ENCODE measurements at regions not wholly inside any gene's neighbourhood (a gene's known extent, or its start where the extent isn't known, plus 50 kb on each side); places are given as distances from the start of the nearest gene placed in this dataset.
"Not testable (repeated sequence)": the region's sequence is repeated elsewhere in the genome, so short reads cannot be mapped to it uniquely, and the experiment has no call there.

GRCh38 chr13:63843766-63844699 is 2428.4 kb upstream of the PCDH20 start:
- no peak for DNase-seq

DNA sequence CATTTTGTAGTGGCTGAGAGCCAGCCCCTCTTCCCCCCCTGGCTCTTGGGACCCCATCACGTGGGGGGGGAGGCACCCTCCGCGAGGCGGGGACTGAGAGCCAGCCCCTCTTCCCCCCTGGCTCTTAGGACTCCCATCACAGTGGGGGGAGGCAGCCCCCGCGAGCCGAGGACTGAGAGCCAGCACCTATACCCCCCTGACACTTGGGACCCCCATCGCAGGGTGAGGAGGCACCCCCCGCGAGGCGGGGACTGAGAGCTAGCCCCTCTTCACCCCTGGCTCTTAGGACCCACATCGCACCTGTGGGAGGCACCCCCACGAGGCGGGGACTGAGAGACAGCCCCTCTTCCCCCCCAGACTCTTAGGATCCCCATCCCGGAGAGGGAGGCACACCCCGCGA is 2426.5 kb upstream of the PCDH20 start:
- DNase-seq = no peak

- no peak for DNase-seq
These were observed 2425.1 kb upstream of the PCDH20 start for GRCh38 chr13:63840551-63841421.

GRCh38 chr13:63838366-63839110 is 2422.9 kb upstream of the PCDH20 start:
- DNase-seq = no peak

GRCh38 chr13:63837701-63838100 is 2422.1 kb upstream of the PCDH20 start:
- not testable (repeated sequence) for DNase-seq

DNA sequence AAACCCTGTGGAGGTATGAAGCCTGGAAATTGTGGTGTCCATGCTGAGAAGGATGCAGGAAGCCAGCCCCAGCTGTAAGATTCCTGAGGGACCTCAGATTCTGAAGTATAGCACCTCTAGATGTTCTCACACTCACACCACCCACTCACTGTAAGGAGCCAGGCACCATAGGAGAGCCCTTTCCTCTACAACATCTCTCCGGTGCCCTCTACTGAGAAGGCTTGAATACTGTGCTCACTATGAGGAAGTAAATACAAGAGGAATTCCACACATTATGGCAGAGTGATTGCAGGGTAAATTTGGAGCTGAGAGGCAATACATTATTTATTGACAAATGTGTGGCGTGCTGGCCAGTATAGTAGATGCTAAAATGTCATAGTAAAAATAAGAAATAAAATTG is 2414.0 kb upstream of the PCDH20 start:
- DNase-seq = not testable (repeated sequence)

GRCh38 chr13:63821785-63822184 is 2406.1 kb upstream of the PCDH20 start:
- DNase-seq = not testable (repeated sequence)

DNA sequence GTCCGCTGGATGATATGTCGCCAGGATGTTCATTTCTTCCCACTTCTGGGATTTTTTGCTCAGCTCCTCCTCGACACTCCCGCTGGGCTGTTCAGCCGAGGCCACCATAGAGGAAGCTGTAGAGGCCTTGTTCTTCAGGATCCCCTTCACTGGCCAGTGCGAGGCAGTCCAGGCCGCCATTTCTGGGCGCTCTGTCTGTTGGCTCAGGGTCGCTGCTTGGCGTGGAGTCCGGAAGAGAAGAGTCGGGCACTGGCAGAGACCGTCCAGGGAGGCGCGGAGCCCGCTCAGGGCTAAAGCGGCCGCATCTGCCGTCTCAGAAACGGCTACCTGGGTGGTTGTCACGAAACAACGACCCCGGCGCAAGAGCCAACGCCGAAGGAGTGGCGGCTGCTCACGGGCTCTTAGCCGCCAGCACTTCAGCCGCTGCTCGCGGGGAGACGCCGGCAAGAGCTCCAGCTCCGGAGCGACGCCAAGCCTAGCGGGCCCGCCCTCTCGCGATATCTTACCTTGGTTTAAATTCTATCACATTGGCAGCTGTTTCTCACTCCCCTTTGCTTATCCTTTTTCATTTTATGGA is 2395.9 kb upstream of the PCDH20 start:
- not testable (repeated sequence) for DNase-seq

GRCh38 chr13:63791134-63791533 is 2375.5 kb upstream of the PCDH20 start:
- not testable (repeated sequence) for DNase-seq

- no peak for DNase-seq
These were observed 2358.5 kb upstream of the PCDH20 start for GRCh38 chr13:63774133-63774532.

DNA sequence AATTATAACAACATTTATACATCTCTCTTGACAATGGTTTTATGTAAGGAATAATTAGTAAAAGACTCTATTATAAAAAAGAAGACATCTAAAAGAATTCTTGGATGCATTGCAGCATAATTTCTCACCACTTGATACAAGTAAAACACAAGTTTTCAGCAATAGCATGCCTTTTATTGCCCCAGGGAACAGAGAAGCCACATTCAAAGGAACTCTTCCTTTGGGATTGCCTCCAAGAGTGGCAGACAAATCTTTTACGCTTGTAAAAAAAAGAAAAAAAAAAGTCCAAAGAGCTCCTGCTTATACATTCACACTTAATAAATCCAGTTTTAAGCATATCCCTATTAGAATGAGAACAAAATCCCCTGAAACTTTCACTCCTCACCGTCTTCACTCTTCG is 2357.8 kb upstream of the PCDH20 start:
- no peak for DNase-seq

- DNase-seq = not testable (repeated sequence)
These were observed 2342.0 kb upstream of the PCDH20 start for GRCh38 chr13:63757683-63758082.

DNA sequence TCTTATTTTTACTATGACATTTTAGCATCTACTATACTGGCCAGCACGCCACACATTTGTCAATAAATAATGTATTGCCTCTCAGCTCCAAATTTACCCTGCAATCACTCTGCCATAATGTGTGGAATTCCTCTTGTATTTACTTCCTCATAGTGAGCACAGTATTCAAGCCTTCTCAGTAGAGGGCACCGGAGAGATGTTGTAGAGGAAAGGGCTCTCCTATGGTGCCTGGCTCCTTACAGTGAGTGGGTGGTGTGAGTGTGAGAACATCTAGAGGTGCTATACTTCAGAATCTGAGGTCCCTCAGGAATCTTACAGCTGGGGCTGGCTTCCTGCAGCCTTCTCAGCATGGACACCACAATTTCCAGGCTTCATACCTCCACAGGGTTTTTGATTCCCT is 2334.2 kb upstream of the PCDH20 start:
- not testable (repeated sequence) for DNase-seq

DNA sequence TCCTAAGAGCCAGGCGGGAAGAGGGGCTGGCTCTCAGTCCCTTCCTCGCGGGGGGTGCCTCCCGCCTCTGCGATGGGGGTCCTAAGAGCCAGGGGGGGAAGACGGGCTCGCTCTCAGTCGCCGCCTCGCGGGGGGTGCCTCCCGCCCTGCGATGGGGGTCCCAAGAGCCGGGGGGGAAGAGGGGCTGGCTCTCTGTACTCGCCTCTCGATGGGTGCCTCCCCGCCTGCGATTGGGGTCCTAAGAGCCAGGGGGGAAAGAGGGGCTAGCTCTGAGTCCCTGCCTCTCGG is 2326.1 kb upstream of the PCDH20 start:
- DNase-seq = not testable (repeated sequence)

GRCh38 chr13:63741029-63741813 is 2325.6 kb upstream of the PCDH20 start:
- DNase-seq = no peak

DNA sequence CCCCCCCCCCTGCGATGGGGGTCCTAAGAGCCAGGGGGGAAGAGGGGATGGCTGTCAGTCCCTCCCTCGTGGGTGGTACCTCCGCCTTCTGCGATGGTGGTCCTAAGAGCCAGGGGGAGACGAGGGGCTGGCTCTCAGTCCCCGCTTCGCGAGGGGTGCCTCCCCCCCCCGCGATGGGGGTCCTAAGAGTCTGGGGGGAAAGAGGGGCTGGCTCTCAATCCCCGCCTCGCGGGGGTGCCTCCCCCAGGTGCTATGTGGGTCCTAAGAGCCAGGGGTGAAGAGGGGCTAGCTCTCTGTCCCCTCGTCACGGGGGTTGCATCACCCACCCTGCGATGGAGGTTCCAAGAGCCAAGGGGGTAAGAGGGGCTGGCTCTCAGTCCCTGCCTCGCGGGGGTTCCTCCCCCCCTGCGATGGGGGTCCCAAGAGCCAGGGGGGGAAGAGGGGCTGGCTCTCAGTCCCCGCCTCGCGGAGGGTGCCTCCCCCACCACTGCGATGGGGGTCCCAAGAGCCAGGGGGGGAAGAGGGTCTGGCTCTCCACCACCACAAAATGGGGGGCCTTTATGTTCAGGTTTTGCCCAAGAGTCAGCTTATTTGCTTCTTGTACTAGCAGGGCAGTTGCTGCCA is 2323.6 kb upstream of the PCDH20 start:
- DNase-seq = not testable (repeated sequence)

GRCh38 chr13:63737418-63737817 is 2321.8 kb upstream of the PCDH20 start:
- DNase-seq = no peak

DNA sequence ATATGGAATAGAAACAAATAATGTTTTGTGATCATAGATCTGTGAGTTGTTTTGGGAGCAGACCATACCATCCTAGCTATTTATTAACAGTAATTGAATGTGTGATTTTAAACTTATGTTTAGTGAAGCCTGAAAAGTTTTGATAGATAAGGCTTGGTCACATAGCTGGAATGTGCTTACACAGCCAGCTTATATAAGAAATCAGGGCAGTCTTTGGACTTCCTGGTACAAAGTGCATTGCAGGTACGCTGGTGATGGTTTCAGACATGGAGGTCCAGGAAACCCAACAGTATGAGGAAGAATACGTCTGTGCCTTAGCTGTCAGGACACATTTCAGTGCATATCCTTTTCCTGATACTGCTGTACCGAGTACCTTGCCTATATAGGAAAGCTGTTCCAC is 2316.2 kb upstream of the PCDH20 start:
- DNase-seq = no peak

- DNase-seq = not testable (repeated sequence)
These were observed 2296.5 kb upstream of the PCDH20 start for GRCh38 chr13:63712159-63712558.

GRCh38 chr13:63706751-63707150 is 2291.1 kb upstream of the PCDH20 start:
- DNase-seq = no peak

DNA sequence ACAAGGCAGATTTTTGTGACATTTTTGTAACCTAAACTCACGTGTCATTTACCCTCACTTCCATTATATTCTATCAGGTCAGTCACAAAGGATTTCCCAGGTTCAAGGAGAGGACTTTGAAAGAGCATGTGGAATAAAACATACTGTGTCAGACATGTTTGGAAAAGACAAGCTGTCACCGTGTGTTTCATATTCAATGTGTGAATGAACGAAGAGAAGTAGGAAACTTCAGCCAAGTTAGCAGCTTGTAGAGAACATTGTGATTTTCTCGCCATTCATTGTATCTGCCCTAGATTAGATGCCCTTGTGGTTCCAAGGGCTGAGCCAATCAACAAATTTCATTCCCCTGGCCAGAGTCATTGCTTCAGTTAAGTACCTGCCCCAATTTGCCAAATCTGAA is 2288.9 kb upstream of the PCDH20 start:
- no peak for DNase-seq

Measured in NCI-H1694 treated with DMSO at 0.1 percent for 48 hours (cell line).